Adrenal gland (tissue), 5 donors: ENCODE measurements at regions not wholly inside any gene's neighbourhood (a gene's known extent, or its start where the extent isn't known, plus 50 kb on each side); places are given as distances from the start of the nearest gene placed in this dataset.

ENCODE experiments used
- POLR2A ChIP-seq, 2 donors: fragments of 450-650 bp; IDR thresholded peaks; one replicate each; pipeline ENCODE4 v1.6.1; 2017; ENCODE audit warnings: antibody characterized with exemption in 2 of 2, mild to moderate bottlenecking in 2 of 2, moderate library complexity in 1 of 2
- TF ChIP-seq, protein P1 (sequence below), 6 experiments: fragments of 450-650 bp in 4 of 6; fragments of 200-600 bp in 2 of 6; sonication (generic) in 1 of 6; IDR thresholded peaks; 1 replicate in 5 of 6; 2 replicates in 1 of 6; pipeline versions ENCODE4 v1.5.1 to v1.8.0; 2016 to 2021; ENCODE audit warnings: antibody characterized with exemption in 6 of 6, mild to moderate bottlenecking in 2 of 6, moderate library complexity in 1 of 6
- donor health status: DM: no; HTN: no; CAD: no.

- TF ChIP-seq, protein P1, sequence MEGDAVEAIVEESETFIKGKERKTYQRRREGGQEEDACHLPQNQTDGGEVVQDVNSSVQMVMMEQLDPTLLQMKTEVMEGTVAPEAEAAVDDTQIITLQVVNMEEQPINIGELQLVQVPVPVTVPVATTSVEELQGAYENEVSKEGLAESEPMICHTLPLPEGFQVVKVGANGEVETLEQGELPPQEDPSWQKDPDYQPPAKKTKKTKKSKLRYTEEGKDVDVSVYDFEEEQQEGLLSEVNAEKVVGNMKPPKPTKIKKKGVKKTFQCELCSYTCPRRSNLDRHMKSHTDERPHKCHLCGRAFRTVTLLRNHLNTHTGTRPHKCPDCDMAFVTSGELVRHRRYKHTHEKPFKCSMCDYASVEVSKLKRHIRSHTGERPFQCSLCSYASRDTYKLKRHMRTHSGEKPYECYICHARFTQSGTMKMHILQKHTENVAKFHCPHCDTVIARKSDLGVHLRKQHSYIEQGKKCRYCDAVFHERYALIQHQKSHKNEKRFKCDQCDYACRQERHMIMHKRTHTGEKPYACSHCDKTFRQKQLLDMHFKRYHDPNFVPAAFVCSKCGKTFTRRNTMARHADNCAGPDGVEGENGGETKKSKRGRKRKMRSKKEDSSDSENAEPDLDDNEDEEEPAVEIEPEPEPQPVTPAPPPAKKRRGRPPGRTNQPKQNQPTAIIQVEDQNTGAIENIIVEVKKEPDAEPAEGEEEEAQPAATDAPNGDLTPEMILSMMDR (IDR thresholded peaks at IDR 0.05): no peak
- TF ChIP-seq POLR2A (IDR thresholded peaks at IDR 0.05): no peak
Measured at GRCh38 chr5:2557435-2557834, 194.0 kb downstream of the IRX2 start.
